Endothelial cell of umbilical vein (primary cell): ENCODE measurements at regions not wholly inside any gene's neighbourhood (a gene's known extent, or its start where the extent isn't known, plus 50 kb on each side); places are given as distances from the start of the nearest gene placed in this dataset.

Source experiments
- BruUV-seq: library from RNA; stranded (reverse); fragments of 400-500 nt; replicated peaks from 2 replicates; lab custom pipeline; 2021; lab: Mats Ljungman, UMichigan
- CTCF ChIA-PET: fragments of 300-600, 350-600 bp; sonication (Branson Sonifier 250); formaldehyde crosslinking; loops from one replicate; lab custom pipeline; 2021; ENCODE audit warnings: antibody characterized with exemption, inconsistent platforms; lab: Charles Lee
- POLR2A ChIA-PET: fragments of 300-600, 350-600 bp; sonication (Branson Sonifier 250); formaldehyde crosslinking; loops from one replicate; lab custom pipeline; 2021; ENCODE audit warnings: antibody characterized with exemption, inconsistent platforms; lab: Charles Lee
- DNase-seq: peaks from one replicate; pipeline ENCODE4 v3.0.0-alpha.2; 2011; ENCODE audit warnings: low read depth, low spot score
- FAIRE-seq: peaks from 2 replicates; lab custom pipeline; 2011; peaks lifted over from hg19 to GRCh38; lab: Jason Lieb, UNC
- H2AFZ ChIP-seq: 2 replicates; pipeline ENCODE4 v1.6.0; 2012; ENCODE audit warnings: low read depth, low read length, control low read depth, inconsistent platforms
- H3K27ac ChIP-seq: 2 replicates; pipeline ENCODE4 v1.5.1; 2011; ENCODE audit warnings: low read depth, mild to moderate bottlenecking, control low read depth, low read length, moderate library complexity; ENCODE audit not compliant: insufficient read depth
- H3K27me3 ChIP-seq, 2 experiments: 2 replicates each; pipeline versions ENCODE4 v1.6.0 to v1.6.1; 2011; ENCODE audit warnings: low read length in 2 of 2, mixed read lengths in 1 of 2; ENCODE audit not compliant: control insufficient read depth in 2 of 2, insufficient read depth in 2 of 2
- H3K36me3 ChIP-seq, 2 experiments: 2 replicates in 1 of 2; 3 replicates in 1 of 2; pipeline ENCODE4 v1.5.1; 2011; ENCODE audit warnings: low read length in 2 of 2, mild to moderate bottlenecking in 1 of 2, moderate library complexity in 1 of 2; ENCODE audit not compliant: control insufficient read depth in 2 of 2, insufficient read depth in 2 of 2; ENCODE audit errors: extremely low read depth in 1 of 2
- H3K4me1 ChIP-seq: 3 replicates; pipeline ENCODE4 v1.5.1; 2011; ENCODE audit warnings: mild to moderate bottlenecking, low read length; ENCODE audit not compliant: control insufficient read depth, insufficient read depth; ENCODE audit errors: extremely low read depth
- H3K4me2 ChIP-seq: 2 replicates; pipeline ENCODE4 v1.6.1; 2011; ENCODE audit warnings: low read length, control low read depth, mixed read lengths; ENCODE audit not compliant: insufficient read depth
- H3K4me3 ChIP-seq, 3 experiments: fragments of 200-600 bp in 1 of 3; sonication (generic), shearing (Covaris generic) in 1 of 3; replicated peaks in 1 of 3; 2 replicates each; pipeline ENCODE4 v1.5.1; 2011 to 2016; ENCODE audit warnings: control low read depth in 3 of 3, low read length in 3 of 3, mild to moderate bottlenecking in 2 of 3, inconsistent platforms in 1 of 3, low read depth in 1 of 3, moderate library complexity in 1 of 3; ENCODE audit not compliant: insufficient read depth in 1 of 3
- H3K79me2 ChIP-seq: 2 replicates; pipeline ENCODE4 v1.6.0; 2012; ENCODE audit warnings: low read length, inconsistent platforms; ENCODE audit not compliant: control insufficient read depth, insufficient read depth
- H3K9ac ChIP-seq: replicated peaks from 2 replicates; pipeline ENCODE3; 2011; ENCODE audit warnings: low read length, control low read depth; ENCODE audit not compliant: insufficient read depth; ENCODE audit errors: extremely low read depth
- H3K9me1 ChIP-seq: replicated peaks from 3 replicates; pipeline ENCODE4 v1.6.0; 2011; ENCODE audit warnings: mild to moderate bottlenecking, low read length; ENCODE audit not compliant: control insufficient read depth, insufficient read depth; ENCODE audit errors: extremely low read depth
- H3K9me3 ChIP-seq: replicated peaks from 2 replicates; pipeline ENCODE4 v1.5.1; 2012; ENCODE audit warnings: low read length, inconsistent platforms; ENCODE audit not compliant: control insufficient read depth, insufficient read depth
- H4K20me1 ChIP-seq: replicated peaks from 2 replicates; pipeline ENCODE3; 2011; ENCODE audit warnings: mild to moderate bottlenecking, low read length; ENCODE audit not compliant: control insufficient read depth, insufficient read depth; ENCODE audit errors: extremely low read depth
- EZH2 ChIP-seq: IDR thresholded peaks from 2 replicates; pipeline ENCODE4 v1.6.1; 2012; ENCODE audit warnings: borderline replicate concordance, low read depth, mild to moderate bottlenecking, moderate library complexity, low read length, inconsistent platforms; ENCODE audit not compliant: severe bottlenecking
- FOS ChIP-seq: IDR thresholded peaks from 2 replicates; pipeline ENCODE4 v1.6.1; 2011; ENCODE audit warnings: mild to moderate bottlenecking, low read length, moderate library complexity, borderline replicate concordance; ENCODE audit not compliant: insufficient read depth
- GATA2 ChIP-seq: IDR thresholded peaks from 2 replicates; pipeline ENCODE4 v1.7.0; 2011; ENCODE audit warnings: low read depth, mild to moderate bottlenecking, moderate library complexity, mixed read lengths, low read length; ENCODE audit not compliant: insufficient read length, insufficient read depth
- JUN ChIP-seq: IDR thresholded peaks from 2 replicates; pipeline ENCODE4 v1.6.1; 2011; ENCODE audit warnings: borderline replicate concordance, low read depth; ENCODE audit not compliant: insufficient read length, insufficient read depth
- MAX ChIP-seq: IDR thresholded peaks from 2 replicates; pipeline ENCODE4 v1.6.1; 2011; ENCODE audit not compliant: insufficient read depth, insufficient read length
- MYC ChIP-seq: IDR thresholded peaks from one replicate; pipeline ENCODE4 v1.6.1; 2011; ENCODE audit warnings: mild to moderate bottlenecking, low read depth, low read length
- POLR2A ChIP-seq: IDR thresholded peaks from 2 replicates; pipeline ENCODE4 v1.6.1; 2012; ENCODE audit warnings: low read depth, mild to moderate bottlenecking, control low read depth, low read length
- POLR2AphosphoS5 ChIP-seq: IDR thresholded peaks from 2 replicates; pipeline ENCODE4 v1.6.1; 2012; ENCODE audit warnings: low read depth, mild to moderate bottlenecking, control low read depth, low read length, moderate library complexity; ENCODE audit not compliant: insufficient read depth
- dilution Hi-C: fragments of 300-500 bp; cut with MboI; formaldehyde crosslinking; loops from one replicate; pipeline ENCODE4 v1.15.0; 2019; ENCODE audit warnings: low sequenced_read_pairs; ENCODE audit not compliant: extremely low pct_ligation_motif_present
- intact Hi-C: fragments of 100-400 bp; cut with micrococcal nuclease; formaldehyde crosslinking; loops from one replicate; pipeline ENCODE4 v1.10.0; 2022
- TF ChIP-seq, protein P1 (sequence below), 2 donors: IDR thresholded peaks; 1 replicate in 1 of 2; 2 replicates in 1 of 2; pipeline ENCODE4 v1.5.1; 2011; ENCODE audit warnings: low read length in 2 of 2, mild to moderate bottlenecking in 2 of 2, moderate library complexity in 2 of 2, control low read depth in 1 of 2, inconsistent platforms in 1 of 2, low read depth in 1 of 2; ENCODE audit not compliant: insufficient read depth in 1 of 2; ENCODE audit errors: extremely low read depth in 1 of 2

DNA sequence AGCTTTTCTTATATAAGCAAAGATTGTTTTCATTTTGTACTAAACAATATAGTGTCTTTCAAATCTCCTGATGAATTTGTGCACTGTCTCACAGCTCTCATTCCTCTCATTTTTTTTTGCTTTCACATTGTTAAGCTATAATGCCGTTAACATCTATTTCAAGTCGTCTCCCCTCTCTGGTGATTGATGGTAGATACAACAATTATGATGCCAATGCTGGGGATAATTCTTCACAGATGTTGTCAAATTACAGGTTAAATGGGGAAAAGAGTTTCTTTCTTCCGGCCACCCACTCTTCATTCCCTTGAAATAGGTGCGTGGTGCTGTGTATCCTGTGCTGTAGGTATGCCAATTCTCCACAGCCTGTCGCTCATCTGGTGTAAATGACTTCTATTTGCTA, 1053.7 kb upstream of the ZEB2 start:
- POLR2A ChIA-PET = no interaction called here
- BruUV-seq = no TSS peak

More for the DNA sequence above, 1053.7 kb upstream of the ZEB2 start:
- no peaks in the 10 kb centered on the region for H3K9me1 ChIP-seq
- H3K36me3 ChIP-seq = no peaks in the 10 kb centered on the region
- no peak overlapping the region for H2AFZ ChIP-seq
- no peak for TF ChIP-seq POLR2AphosphoS5
- TF ChIP-seq MYC = no peak
- no peak for TF ChIP-seq EZH2
- TF ChIP-seq FOS = no peak
- no peak for TF ChIP-seq MAX
- no peak for TF ChIP-seq JUN
- no peak for TF ChIP-seq GATA2
- TF ChIP-seq, protein P1, sequence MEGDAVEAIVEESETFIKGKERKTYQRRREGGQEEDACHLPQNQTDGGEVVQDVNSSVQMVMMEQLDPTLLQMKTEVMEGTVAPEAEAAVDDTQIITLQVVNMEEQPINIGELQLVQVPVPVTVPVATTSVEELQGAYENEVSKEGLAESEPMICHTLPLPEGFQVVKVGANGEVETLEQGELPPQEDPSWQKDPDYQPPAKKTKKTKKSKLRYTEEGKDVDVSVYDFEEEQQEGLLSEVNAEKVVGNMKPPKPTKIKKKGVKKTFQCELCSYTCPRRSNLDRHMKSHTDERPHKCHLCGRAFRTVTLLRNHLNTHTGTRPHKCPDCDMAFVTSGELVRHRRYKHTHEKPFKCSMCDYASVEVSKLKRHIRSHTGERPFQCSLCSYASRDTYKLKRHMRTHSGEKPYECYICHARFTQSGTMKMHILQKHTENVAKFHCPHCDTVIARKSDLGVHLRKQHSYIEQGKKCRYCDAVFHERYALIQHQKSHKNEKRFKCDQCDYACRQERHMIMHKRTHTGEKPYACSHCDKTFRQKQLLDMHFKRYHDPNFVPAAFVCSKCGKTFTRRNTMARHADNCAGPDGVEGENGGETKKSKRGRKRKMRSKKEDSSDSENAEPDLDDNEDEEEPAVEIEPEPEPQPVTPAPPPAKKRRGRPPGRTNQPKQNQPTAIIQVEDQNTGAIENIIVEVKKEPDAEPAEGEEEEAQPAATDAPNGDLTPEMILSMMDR (IDR thresholded peaks at IDR 0.05; ENCODE audit: extremely low read depth in 1 of 2, insufficient read depth in 1 of 2, low read depth in 1 of 2, low read length in 2 of 2) = no peak
- no peak for TF ChIP-seq POLR2A
- H3K9me3 ChIP-seq = no peaks in the 10 kb centered on the region
- no peak overlapping the region for H3K27ac ChIP-seq
- H3K4me1 ChIP-seq = no peaks in the 10 kb centered on the region
- H3K4me2 ChIP-seq = no peak overlapping the region
- dilution Hi-C loops = no loop called here
- H4K20me1 ChIP-seq = no peaks in the 10 kb centered on the region
- DNase-seq (no peak), FAIRE-seq (no peak)
- CTCF ChIA-PET = no interaction called here
- H3K27me3 ChIP-seq = no peaks in the 10 kb centered on the region
- H3K4me3 ChIP-seq = no peak overlapping the region
- no peak overlapping the region for H3K9ac ChIP-seq
- no peaks in the 10 kb centered on the region for H3K79me2 ChIP-seq
- intact Hi-C loops = no loop called here
